Right lobe of liver (tissue), 4 donors: ENCODE measurements at regions not wholly inside any gene's neighbourhood (a gene's known extent, or its start where the extent isn't known, plus 50 kb on each side); places are given as distances from the start of the nearest gene placed in this dataset.

ENCODE experiments used
- CTCF ChIP-seq, 4 donors: fragments of 200-600 bp in 3 of 4; fragments of 450-650 bp in 1 of 4; IDR thresholded peaks; one replicate each; pipeline versions ENCODE4 v1.5.1 to v1.8.0; 2016 to 2022; ENCODE audit warnings: antibody characterized with exemption in 4 of 4, mild to moderate bottlenecking in 2 of 4
- POLR2A ChIP-seq: fragments of 450-650 bp; IDR thresholded peaks from one replicate; pipeline ENCODE4 v1.6.1; 2017; ENCODE audit warnings: antibody characterized with exemption, mild to moderate bottlenecking
- donor health status: DM: no; HTN: no; CAD: no.
- donor health status: DM: no; HTN: no; CAD: no.
- donor health status: DM: no; HTN: yes; CAD: no.

GRCh38 chr7:50151661-50152060 lies 58.6 kb upstream of the ZPBP start:
- no peak for TF ChIP-seq POLR2A
- TF ChIP-seq CTCF (IDR thresholded peaks at IDR 0.05): no peak
